NB4 (cell line): ENCODE measurements at regions not wholly inside any gene's neighbourhood (a gene's known extent, or its start where the extent isn't known, plus 50 kb on each side); places are given as distances from the start of the nearest gene placed in this dataset.

Source experiments
- DNase-seq: peaks from one replicate; pipeline ENCODE4 v3.0.0; 2010; ENCODE audit warnings: low read depth
- H3K4me3 ChIP-seq: one replicate; pipeline ENCODE4 v1.5.1; 2011; ENCODE audit warnings: mild to moderate bottlenecking, low read depth, low read length, moderate library complexity
- MYC ChIP-seq: IDR thresholded peaks from 2 replicates; pipeline ENCODE4 v1.6.1; 2011; ENCODE audit warnings: low read depth, low read length
- POLR2A ChIP-seq: IDR thresholded peaks from 2 replicates; pipeline ENCODE4 v1.6.1; 2011; ENCODE audit warnings: mild to moderate bottlenecking; ENCODE audit not compliant: insufficient read length; ENCODE audit errors: extremely low read depth
- TF ChIP-seq, protein P1 (sequence below): IDR thresholded peaks from one replicate; pipeline ENCODE4 v1.5.1; 2012; ENCODE audit warnings: low read depth, low read length
- TF ChIP-seq, protein P2 (sequence below): IDR thresholded peaks from 2 replicates; pipeline ENCODE4 v1.6.1; 2011; ENCODE audit warnings: low read depth, low read length

GRCh38 chr12:92627511-92627910 lies 75.3 kb upstream of the PLEKHG7 start:
- DNase-seq: no peak
- TF ChIP-seq, protein P1, sequence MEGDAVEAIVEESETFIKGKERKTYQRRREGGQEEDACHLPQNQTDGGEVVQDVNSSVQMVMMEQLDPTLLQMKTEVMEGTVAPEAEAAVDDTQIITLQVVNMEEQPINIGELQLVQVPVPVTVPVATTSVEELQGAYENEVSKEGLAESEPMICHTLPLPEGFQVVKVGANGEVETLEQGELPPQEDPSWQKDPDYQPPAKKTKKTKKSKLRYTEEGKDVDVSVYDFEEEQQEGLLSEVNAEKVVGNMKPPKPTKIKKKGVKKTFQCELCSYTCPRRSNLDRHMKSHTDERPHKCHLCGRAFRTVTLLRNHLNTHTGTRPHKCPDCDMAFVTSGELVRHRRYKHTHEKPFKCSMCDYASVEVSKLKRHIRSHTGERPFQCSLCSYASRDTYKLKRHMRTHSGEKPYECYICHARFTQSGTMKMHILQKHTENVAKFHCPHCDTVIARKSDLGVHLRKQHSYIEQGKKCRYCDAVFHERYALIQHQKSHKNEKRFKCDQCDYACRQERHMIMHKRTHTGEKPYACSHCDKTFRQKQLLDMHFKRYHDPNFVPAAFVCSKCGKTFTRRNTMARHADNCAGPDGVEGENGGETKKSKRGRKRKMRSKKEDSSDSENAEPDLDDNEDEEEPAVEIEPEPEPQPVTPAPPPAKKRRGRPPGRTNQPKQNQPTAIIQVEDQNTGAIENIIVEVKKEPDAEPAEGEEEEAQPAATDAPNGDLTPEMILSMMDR: no peak
- TF ChIP-seq POLR2A (no peak), MYC (no peak)
- TF ChIP-seq, protein P2, sequence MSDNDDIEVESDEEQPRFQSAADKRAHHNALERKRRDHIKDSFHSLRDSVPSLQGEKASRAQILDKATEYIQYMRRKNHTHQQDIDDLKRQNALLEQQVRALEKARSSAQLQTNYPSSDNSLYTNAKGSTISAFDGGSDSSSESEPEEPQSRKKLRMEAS: no peak
- H3K4me3 ChIP-seq: no peak overlapping the region

DNA sequence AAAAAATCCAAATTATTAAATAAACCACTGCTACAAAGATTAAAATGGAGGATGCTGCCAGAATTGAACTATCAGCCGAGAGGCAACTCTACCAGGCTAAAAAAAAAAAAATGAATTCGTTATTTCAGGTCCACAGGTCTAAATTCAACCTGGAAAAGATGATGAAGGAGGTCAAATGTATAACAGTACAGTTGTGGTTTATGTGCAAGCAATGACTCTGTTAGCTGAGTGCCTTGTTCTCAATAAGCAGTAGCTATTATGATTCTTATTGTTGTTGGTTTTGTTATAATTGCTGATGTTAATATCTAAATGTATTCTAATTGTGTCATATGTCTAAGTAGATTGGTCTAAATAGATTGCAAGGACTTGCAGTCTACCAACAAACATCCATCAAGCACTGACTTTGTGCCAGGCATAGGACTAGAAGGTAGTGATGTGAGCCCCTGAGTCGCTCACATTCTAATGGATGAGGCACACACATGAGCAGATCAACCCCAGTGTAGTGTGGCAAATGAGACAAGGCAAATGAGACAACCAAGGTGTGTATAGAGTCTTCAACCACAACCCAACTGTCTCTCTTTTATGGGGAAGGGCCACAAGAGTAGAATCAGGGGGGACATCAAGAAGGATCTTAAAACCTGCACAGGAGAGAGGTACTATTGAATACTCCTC lies 77.0 kb upstream of the PLEKHG7 start:
- DNase-seq: no peak
- H3K4me3 ChIP-seq: no peak overlapping the region
- TF ChIP-seq POLR2A (no peak), MYC (no peak)
- TF ChIP-seq, protein P2: no peak
- TF ChIP-seq, protein P1: no peak

DNA sequence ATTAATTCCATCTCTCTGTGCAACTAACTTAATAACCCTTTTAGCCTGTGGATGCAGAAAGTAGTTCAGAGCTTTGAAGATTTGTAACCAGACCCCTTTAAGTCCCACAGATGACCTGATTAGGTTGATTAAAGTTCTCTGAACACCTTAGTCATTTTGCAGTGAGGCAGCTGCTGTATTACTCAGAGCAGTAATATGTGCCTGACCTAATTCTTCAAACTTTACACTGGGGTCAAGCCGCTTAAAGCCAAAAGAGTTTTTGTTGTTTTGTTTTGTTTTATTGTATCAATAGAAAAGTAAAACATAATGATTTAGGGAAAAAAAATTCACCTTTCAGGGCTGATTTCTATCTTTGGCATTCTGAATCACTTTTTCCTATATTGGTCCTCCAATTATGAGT lies 78.6 kb upstream of the PLEKHG7 start:
- TF ChIP-seq, protein P1: no peak
- TF ChIP-seq POLR2A (no peak), MYC (no peak)
- TF ChIP-seq, protein P2: no peak
- no peak for DNase-seq
- H3K4me3 ChIP-seq: no peak overlapping the region

- H3K4me3 ChIP-seq: no peak overlapping the region
- no peak for DNase-seq
- TF ChIP-seq, protein P1: no peak
- TF ChIP-seq POLR2A (no peak), MYC (no peak)
- TF ChIP-seq, protein P2: no peak
Measured at GRCh38 chr12:92623386-92623785, 79.4 kb upstream of the PLEKHG7 start.

- DNase-seq: no peak
- no peak overlapping the region for H3K4me3 ChIP-seq
- TF ChIP-seq, protein P1: no peak
- TF ChIP-seq, protein P2: no peak
- TF ChIP-seq MYC: no peak
- TF ChIP-seq POLR2A: no peak
Measured at GRCh38 chr12:92621833-92622232, 81.0 kb upstream of the PLEKHG7 start.
